Skeletal muscle tissue (tissue), 3 donors: ENCODE measurements at regions not wholly inside any gene's neighbourhood (a gene's known extent, or its start where the extent isn't known, plus 50 kb on each side); places are given as distances from the start of the nearest gene placed in this dataset.
A peak's percentile ranks its signal among the peaks of the same experiment; 100 is the strongest.

ENCODE experiments used
- H3K27ac ChIP-seq: one replicate; pipeline ENCODE4 v1.7.0; 2013; ENCODE audit warnings: mild to moderate bottlenecking, low read depth, low read length, inconsistent platforms
- H3K27me3 ChIP-seq, 3 donors: one replicate each; pipeline ENCODE4 v1.7.0; 2013; ENCODE audit warnings: low read length in 3 of 3; ENCODE audit not compliant: control insufficient read depth in 3 of 3, insufficient read depth in 3 of 3
- H3K36me3 ChIP-seq, 3 donors: one replicate each; pipeline ENCODE4 v1.7.0; 2013; ENCODE audit warnings: low read length in 3 of 3; ENCODE audit not compliant: control insufficient read depth in 3 of 3, insufficient read depth in 3 of 3
- H3K4me1 ChIP-seq, 3 donors: one replicate each; pipeline ENCODE4 v1.7.0; 2013; ENCODE audit warnings: low read length in 3 of 3, mild to moderate bottlenecking in 3 of 3; ENCODE audit not compliant: control insufficient read depth in 3 of 3, insufficient read depth in 3 of 3
- H3K4me3 ChIP-seq, 3 donors: one replicate each; pipeline ENCODE4 v1.7.0; 2013; ENCODE audit warnings: low read length in 3 of 3
- H3K9ac ChIP-seq, 3 donors: one replicate each; pipeline ENCODE4 v1.7.0; 2013; ENCODE audit warnings: low read length in 3 of 3, mild to moderate bottlenecking in 3 of 3, moderate library complexity in 2 of 3, low read depth in 1 of 3
- H3K9me3 ChIP-seq, 3 donors: one replicate each; pipeline ENCODE4 v1.7.0; 2013; ENCODE audit warnings: low read length in 3 of 3; ENCODE audit not compliant: control insufficient read depth in 3 of 3
- donor health status: Osteomylitis.

DNA sequence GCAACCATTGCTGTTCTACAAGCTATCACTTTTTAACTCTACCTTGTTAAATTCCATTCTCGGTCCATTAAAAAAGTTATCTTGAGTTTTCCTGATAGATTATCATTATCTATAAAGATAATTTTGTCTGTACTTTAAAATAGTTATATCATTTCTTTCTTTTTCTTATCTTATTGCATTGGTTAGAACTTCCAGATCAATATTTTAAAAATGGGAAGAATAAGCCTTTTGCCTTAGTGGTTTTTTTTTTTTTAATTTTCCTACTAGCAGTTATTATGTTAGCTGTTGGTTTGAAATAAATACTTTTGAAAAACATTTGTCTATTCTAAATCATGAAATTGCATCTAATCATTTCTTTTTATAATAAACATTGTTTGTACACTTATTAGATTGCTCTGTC is 71.0 kb upstream of the ATF3 start:
- Histone ChIP-seq H3K4me1 (no peaks in the 10 kb centered on the region), H3K4me3 (no peak overlapping the region), H3K36me3 (no peaks in the 10 kb centered on the region), H3K27ac (no peak overlapping the region), H3K27me3 (no peaks in the 10 kb centered on the region), H3K9me3 (no peaks in the 10 kb centered on the region), H3K9ac (no peak overlapping the region)

DNA sequence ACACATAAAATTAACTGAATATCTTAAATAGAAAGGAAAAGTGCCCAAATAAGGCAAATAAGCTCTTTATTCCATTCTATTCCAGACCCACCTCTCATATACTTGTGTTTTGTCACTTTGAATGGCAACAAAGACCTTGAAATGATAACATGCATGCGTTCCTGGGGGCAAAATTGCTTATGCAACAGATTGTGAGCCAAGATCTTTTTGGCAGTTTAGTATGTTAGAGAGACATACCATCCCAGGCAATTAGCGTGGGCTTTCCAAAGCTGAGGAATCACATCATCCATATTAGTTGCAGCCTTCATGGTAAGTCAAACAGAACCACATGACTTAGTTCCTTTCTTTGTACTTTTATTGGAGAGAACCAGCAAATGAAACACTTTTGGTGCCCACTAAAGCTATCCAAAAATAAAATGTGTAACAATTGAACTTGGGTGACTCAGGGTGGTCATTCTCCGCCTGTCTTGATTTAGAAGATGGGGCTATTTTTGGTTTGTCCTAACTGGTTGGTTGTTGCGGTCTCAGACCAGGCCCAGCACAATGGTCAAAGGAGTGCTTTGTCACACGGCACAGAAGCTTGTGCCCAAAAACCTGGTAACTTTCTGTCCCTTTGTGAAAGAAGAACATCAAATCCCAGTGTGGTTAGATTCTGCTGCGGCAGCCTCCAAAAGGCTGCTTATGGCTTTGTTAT is 68.7 kb upstream of the ATF3 start:
- Histone ChIP-seq H3K9me3 (no peaks in the 10 kb centered on the region), H3K27me3 (no peaks in the 10 kb centered on the region), H3K27ac (no peak overlapping the region), H3K4me1 (no peaks in the 10 kb centered on the region), H3K4me3 (no peak overlapping the region), H3K9ac (no peak overlapping the region), H3K36me3 (no peaks in the 10 kb centered on the region)

DNA sequence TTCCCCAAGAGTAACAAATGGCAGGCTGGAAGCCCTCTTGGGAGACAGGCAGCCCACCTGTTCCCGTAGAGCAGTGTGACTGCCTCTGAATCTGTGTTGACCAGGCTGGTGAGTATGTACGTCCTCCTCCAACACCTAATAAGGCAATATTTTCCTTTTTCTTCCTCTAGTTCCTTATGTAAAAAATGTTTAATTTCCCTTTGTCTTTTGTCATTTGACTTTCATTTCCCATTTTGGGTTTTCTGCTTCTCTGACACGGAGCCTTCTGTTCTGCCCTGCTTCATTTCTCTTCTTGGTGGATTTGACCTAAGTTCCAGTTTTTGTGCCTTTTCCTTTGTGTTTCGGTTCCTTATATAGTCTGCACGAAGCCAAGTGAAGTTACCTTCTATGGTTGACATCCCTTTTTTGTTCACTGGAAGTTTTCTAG is 65.8 kb upstream of the ATF3 start:
- no peaks in the 10 kb centered on the region for H3K36me3 ChIP-seq
- H3K27me3 ChIP-seq = no peaks in the 10 kb centered on the region
- H3K27ac ChIP-seq = peak overlapping the region; percentile 47
- no peaks in the 10 kb centered on the region for H3K4me1 ChIP-seq
- no peak overlapping the region for H3K9ac ChIP-seq
- no peaks in the 10 kb centered on the region for H3K9me3 ChIP-seq
- no peak overlapping the region for H3K4me3 ChIP-seq

DNA sequence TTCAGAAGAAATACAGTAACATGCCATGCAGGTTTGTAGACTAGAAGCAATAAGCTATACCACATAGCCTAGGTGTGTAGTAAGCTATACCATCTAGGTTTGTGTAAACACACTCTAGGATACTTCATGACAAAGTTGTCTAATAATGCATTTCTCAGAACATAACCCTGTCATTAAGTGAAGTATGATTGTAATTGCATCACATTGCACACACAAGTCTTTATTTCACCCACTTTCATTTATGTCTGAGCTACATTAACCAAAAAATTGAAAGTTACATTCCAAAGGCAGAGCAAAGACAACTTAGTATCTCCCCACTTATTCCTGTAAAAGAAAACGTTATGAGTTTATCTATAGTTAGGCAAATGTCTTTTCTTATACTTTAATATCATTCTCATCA is 64.5 kb upstream of the ATF3 start:
- Histone ChIP-seq H3K27me3 (no peaks in the 10 kb centered on the region), H3K4me1 (no peaks in the 10 kb centered on the region), H3K9me3 (no peaks in the 10 kb centered on the region), H3K4me3 (no peak overlapping the region), H3K9ac (no peak overlapping the region), H3K27ac (no peak overlapping the region), H3K36me3 (no peaks in the 10 kb centered on the region)

DNA sequence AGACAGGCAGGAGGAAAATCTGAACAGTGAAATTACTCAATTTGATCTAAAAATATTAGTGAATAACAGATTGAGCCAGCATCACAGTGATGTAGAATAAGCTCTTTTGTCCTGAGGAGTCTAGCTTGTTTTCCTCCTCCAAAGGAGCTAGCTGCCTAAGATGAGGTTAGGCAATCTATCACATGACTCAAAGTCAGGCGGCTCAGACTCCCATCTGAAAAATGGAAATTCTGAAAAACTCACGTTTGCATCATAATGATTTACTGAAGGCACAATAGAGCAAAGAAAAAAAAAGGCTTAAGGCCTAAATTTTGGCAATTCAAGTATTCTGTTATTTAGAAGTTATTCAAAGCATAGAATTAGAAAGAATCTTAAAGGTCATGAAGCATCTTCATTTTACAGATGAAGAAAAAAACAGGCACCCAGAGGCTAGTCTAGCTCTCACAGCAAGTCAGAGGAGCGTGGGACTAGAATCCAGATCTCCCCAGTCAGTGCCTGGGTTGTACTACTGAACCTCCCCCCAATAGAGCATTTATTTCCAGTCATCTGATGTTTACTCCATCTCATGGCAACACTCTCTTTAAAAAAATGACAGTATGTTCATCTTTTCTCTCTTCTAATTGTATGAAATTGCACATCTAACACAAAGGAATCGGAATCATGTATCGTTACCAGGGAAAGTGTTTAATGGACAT is 62.5 kb upstream of the ATF3 start:
- no peaks in the 10 kb centered on the region for H3K27me3 ChIP-seq
- H3K36me3 ChIP-seq = no peaks in the 10 kb centered on the region
- H3K4me1 ChIP-seq = no peaks in the 10 kb centered on the region
- peak overlapping the region; percentile 59 for H3K27ac ChIP-seq
- H3K9me3 ChIP-seq = no peaks in the 10 kb centered on the region
- H3K4me3 ChIP-seq = no peak overlapping the region
- H3K9ac ChIP-seq = no peak overlapping the region

DNA sequence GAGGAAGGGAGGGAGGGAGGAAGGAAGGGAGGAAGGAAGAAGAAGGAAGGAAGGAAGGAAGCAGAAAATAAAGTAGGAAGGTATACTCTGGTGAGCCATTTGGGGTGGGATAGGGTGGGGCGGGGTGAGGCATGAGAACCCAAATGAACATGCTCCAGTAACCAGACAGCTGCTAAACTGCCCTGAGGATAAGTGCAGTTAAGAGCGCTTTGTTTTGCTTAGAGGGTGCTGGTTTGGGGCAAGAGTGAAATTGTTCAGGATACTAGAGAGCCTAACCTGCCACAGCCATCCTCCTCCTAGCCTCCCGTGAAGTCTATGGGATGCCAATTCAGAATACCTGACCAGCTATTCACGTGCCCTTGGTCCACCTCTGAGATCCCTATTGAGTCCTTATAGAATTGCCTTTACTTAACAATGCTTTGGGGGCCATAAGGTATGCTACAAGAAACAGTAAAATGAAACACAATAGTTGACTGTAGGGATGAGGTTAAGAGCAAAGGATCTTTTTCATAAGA is 59.0 kb upstream of the ATF3 start:
- H3K9ac ChIP-seq = no peak overlapping the region
- no peaks in the 10 kb centered on the region for H3K9me3 ChIP-seq
- H3K4me1 ChIP-seq = no peaks in the 10 kb centered on the region
- no peak overlapping the region for H3K27ac ChIP-seq
- no peaks in the 10 kb centered on the region for H3K36me3 ChIP-seq
- no peaks in the 10 kb centered on the region for H3K27me3 ChIP-seq
- H3K4me3 ChIP-seq = no peak overlapping the region

DNA sequence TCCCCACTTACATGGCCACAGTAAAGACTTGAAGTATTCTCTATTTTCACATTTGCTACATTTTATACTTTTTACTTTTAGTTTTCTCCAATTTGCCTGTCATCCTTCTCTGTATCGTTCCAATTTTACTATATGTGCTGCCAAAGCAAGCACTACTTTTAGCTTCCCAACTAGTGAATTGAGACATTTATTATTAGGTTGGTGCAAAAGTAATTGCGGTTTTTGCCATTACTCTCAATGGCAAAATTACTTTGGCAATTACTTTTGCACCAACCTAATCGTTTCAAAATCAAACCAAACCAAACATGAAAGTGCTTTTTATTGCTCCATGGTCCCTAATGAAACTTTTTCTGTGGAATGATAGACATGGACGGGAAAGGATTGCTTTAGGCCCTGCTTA is 56.6 kb upstream of the ATF3 start:
- Histone ChIP-seq H3K36me3 (no peaks in the 10 kb centered on the region), H3K27me3 (no peaks in the 10 kb centered on the region)

DNA sequence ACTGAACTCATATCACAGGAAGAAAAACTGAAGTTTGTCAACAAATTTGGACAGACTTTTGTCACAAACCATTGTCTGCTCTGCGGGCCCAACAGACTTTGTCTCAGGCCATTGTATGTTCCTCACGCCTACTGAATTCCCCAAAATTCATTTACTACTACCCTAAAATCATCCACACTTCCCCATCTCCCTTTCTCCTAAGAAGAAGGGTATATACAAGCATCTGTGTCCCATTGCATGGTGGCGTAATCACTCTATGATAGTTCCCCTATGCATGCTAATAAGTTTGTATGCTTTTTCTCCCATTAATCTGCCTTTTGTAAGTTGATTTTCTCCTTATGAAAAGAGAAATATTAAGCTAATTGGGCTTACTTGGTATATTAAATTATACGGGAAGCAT is 54.9 kb upstream of the ATF3 start:
- Histone ChIP-seq H3K9me3 (no peaks in the 10 kb centered on the region), H3K27me3 (no peaks in the 10 kb centered on the region), H3K27ac (no peak overlapping the region), H3K4me1 (peaks cover 4 to 8% (median 4%) of the 10 kb centered on the region in 3 donors), H3K36me3 (no peaks in the 10 kb centered on the region), H3K4me3 (no peak overlapping the region), H3K9ac (no peak overlapping the region)

More for the DNA sequence above, 56.6 kb upstream of the ATF3 start:
- no peak overlapping the region for H3K4me3 ChIP-seq
- no peak overlapping the region for H3K9ac ChIP-seq
- H3K27ac ChIP-seq = no peak overlapping the region
- H3K9me3 ChIP-seq = no peaks in the 10 kb centered on the region
- H3K4me1 ChIP-seq = no peaks in the 10 kb centered on the region

DNA sequence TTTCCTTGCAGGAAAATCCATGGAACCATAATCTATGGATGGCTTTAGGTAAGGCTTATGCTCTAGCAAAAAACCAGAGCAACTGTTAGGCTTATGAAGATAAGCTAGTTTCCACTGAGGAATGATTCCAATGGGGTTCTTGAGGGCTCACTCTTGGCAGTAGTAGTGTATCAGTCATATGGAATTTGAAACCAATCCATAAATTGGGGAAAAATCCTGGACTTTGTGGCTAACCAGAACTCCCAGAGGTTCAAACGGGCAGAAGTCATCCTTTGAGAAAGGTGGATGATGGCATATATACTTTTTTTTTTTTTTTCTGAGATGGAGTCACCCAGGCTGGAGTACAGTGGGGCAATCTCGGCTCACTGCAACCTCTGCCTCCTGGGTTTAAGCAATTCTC is 54.2 kb upstream of the ATF3 start:
- Histone ChIP-seq H3K36me3 (no peaks in the 10 kb centered on the region), H3K4me3 (no peak overlapping the region), H3K9me3 (no peaks in the 10 kb centered on the region), H3K9ac (no peak overlapping the region), H3K4me1 (peaks cover 7 to 13% (median 9%) of the 10 kb centered on the region in 3 donors), H3K27me3 (no peaks in the 10 kb centered on the region), H3K27ac (no peak overlapping the region)

DNA sequence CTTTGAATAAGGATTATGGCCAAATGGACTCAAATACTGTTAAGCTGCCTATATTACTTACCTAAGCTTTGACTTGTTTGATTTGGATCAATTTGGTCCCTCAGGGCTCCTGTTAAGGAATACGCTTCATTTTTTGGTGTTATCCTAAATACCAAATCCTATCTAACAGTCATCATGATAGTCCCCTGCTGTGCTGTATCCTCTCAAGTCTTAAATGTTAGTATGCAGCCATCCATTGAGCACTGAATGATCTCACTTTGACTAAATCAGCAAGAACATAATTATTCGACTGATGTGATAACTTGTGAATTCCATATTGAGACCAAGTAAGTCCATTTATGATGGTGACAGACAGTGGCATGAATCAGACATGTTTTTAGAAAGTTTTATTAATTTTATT is 53.1 kb upstream of the ATF3 start:
- H3K4me1 ChIP-seq = peaks cover 7 to 13% (median 10%) of the 10 kb centered on the region in 3 donors
- no peaks in the 10 kb centered on the region for H3K27me3 ChIP-seq
- H3K9ac ChIP-seq = no peak overlapping the region
- H3K9me3 ChIP-seq = no peaks in the 10 kb centered on the region
- H3K27ac ChIP-seq = no peak overlapping the region
- no peaks in the 10 kb centered on the region for H3K36me3 ChIP-seq
- no peak overlapping the region for H3K4me3 ChIP-seq
